Body of pancreas (tissue), 4 donors: ENCODE measurements at regions not wholly inside any gene's neighbourhood (a gene's known extent, or its start where the extent isn't known, plus 50 kb on each side); places are given as distances from the start of the nearest gene placed in this dataset.

Experiments used
- ATAC-seq: fragments of 150-250 bp; one replicate; pipeline ENCODE4 v1.9.1; 2016
- DNase-seq, 4 donors: peaks; one replicate each; pipeline ENCODE4 v3.0.0-alpha.2; 2019
- H3K27ac ChIP-seq, 4 donors: fragments of 200-600 bp; sonication (generic); 1 replicate in 3 of 4; 2 replicates in 1 of 4; pipeline versions ENCODE4 v1.5.1 to v1.6.1; 2016 to 2019; ENCODE audit warnings: mild to moderate bottlenecking in 1 of 4, mixed read lengths in 1 of 4, moderate library complexity in 1 of 4
- H3K27me3 ChIP-seq, 2 donors: fragments of 200-600 bp; sonication (generic); one replicate each; pipeline ENCODE4 v1.6.0; 2016; ENCODE audit warnings: mild to moderate bottlenecking in 1 of 2
- H3K36me3 ChIP-seq, 2 donors: fragments of 200-600 bp; sonication (generic); replicated peaks in 1 of 2; 2 replicates each; pipeline ENCODE4 v1.5.1; 2016; ENCODE audit warnings: low read depth in 2 of 2; ENCODE audit not compliant: insufficient read depth in 1 of 2
- H3K4me1 ChIP-seq: fragments of 200-600 bp; sonication (generic); one replicate; pipeline ENCODE4 v1.6.0; 2016
- H3K4me3 ChIP-seq, 2 donors: fragments of 200-600 bp; sonication (generic); 1 replicate in 1 of 2; 2 replicates in 1 of 2; pipeline ENCODE4 v1.5.1; 2016 to 2019
- H3K9me3 ChIP-seq, 3 donors: fragments of 200-600 bp; sonication (generic); 1 replicate in 2 of 3; 2 replicates in 1 of 3; pipeline ENCODE4 v1.5.1; 2016
- CTCF ChIP-seq, 7 experiments: fragments of 450-650 bp in 4 of 7; fragments of 200-600 bp in 3 of 7; sonication (generic) in 3 of 7; IDR thresholded peaks; one replicate each; pipeline ENCODE4 v1.5.1; 2016 to 2019; ENCODE audit warnings: antibody characterized with exemption in 7 of 7
- POLR2A ChIP-seq, 3 donors: fragments of 450-650 bp; IDR thresholded peaks; one replicate each; pipeline ENCODE4 v1.6.1; 2016; ENCODE audit warnings: antibody characterized with exemption in 3 of 3, mild to moderate bottlenecking in 2 of 3
- WGBS, 2 donors: methylation state at CpG; one replicate each; pipeline ENCODE4 v1.1.5; 2017; 5-methylcytosine and 5-hydroxymethylcytosine counted together
- intact Hi-C: fragments of 100-400 bp; cut with DNase I; formaldehyde crosslinking; loops from one replicate; pipeline ENCODE4 v1.15.1; 2023

GRCh38 chr3:933326-933725 is 159.5 kb upstream of the CNTN6 start:
- no peak for TF ChIP-seq CTCF (IDR thresholded peaks at IDR 0.05)
- no peak for TF ChIP-seq POLR2A (IDR thresholded peaks at IDR 0.05)
- Histone ChIP-seq H3K36me3 (no peaks in the 10 kb centered on the region), H3K4me3 (no peak overlapping the region), H3K4me1 (no peaks in the 10 kb centered on the region), H3K9me3 (no peaks in the 10 kb centered on the region), H3K27ac (no peak overlapping the region), H3K27me3 (no peaks in the 10 kb centered on the region)
- DNase-seq, result no peak
- ATAC-seq, result no peak
- intact Hi-C loops, result no loop called here
- WGBS, 2 donors, result 31 to 36% methylated on average over 2 of the region's 2 CpGs

GRCh38 chr3:944786-945185 is 148.0 kb upstream of the CNTN6 start:
- H3K9me3 ChIP-seq, result no peaks in the 10 kb centered on the region
- no peaks in the 10 kb centered on the region for H3K27me3 ChIP-seq
- no peak for ATAC-seq
- H3K27ac ChIP-seq, result no peak overlapping the region
- WGBS, 2 donors, result 49 to 59% methylated on average over 1 of the region's 1 CpG
- H3K4me3 ChIP-seq, result no peak overlapping the region
- intact Hi-C loops, result no loop called here
- no peaks in the 10 kb centered on the region for H3K36me3 ChIP-seq
- H3K4me1 ChIP-seq, result no peaks in the 10 kb centered on the region
- no peak for TF ChIP-seq CTCF (IDR thresholded peaks at IDR 0.05)
- no peak for TF ChIP-seq POLR2A (IDR thresholded peaks at IDR 0.05)
- no peak for DNase-seq

GRCh38 chr3:945738-946137 is 147.1 kb upstream of the CNTN6 start:
- no peaks in the 10 kb centered on the region for H3K4me1 ChIP-seq
- no peak overlapping the region for H3K27ac ChIP-seq
- H3K4me3 ChIP-seq, result no peak overlapping the region
- WGBS, 2 donors, result 52 to 63% methylated on average over 2 of the region's 2 CpGs
- H3K9me3 ChIP-seq, result no peaks in the 10 kb centered on the region
- H3K36me3 ChIP-seq, result no peaks in the 10 kb centered on the region
- no peak for TF ChIP-seq POLR2A (IDR thresholded peaks at IDR 0.05)
- no peak for TF ChIP-seq CTCF (IDR thresholded peaks at IDR 0.05)
- H3K27me3 ChIP-seq, result no peaks in the 10 kb centered on the region
- DNase-seq (no peak), ATAC-seq (no peak)
- intact Hi-C loops, result no loop called here

GRCh38 chr3:952906-953305 is 139.9 kb upstream of the CNTN6 start:
- H3K27ac ChIP-seq, result no peak overlapping the region
- no peaks in the 10 kb centered on the region for H3K27me3 ChIP-seq
- no peaks in the 10 kb centered on the region for H3K4me1 ChIP-seq
- no peak overlapping the region for H3K4me3 ChIP-seq
- no peaks in the 10 kb centered on the region for H3K9me3 ChIP-seq
- ATAC-seq (no peak), DNase-seq (no peak)
- TF ChIP-seq POLR2A (IDR thresholded peaks at IDR 0.05), result no peak
- no peak for TF ChIP-seq CTCF (IDR thresholded peaks at IDR 0.05)
- no peaks in the 10 kb centered on the region for H3K36me3 ChIP-seq
- 67 to 74% methylated on average over 1 of the region's 1 CpG for WGBS, 2 donors
- intact Hi-C loops, result no loop called here

- intact Hi-C loops, result no loop called here
- H3K4me3 ChIP-seq, result no peak overlapping the region
- no peak for ATAC-seq
- no peak overlapping the region for H3K27ac ChIP-seq
- H3K9me3 ChIP-seq, result no peaks in the 10 kb centered on the region
- DNase-seq, result no peak
- no peaks in the 10 kb centered on the region for H3K27me3 ChIP-seq
- TF ChIP-seq POLR2A (IDR thresholded peaks at IDR 0.05) (no peak), CTCF (IDR thresholded peaks at IDR 0.05) (no peak)
- no peaks in the 10 kb centered on the region for H3K36me3 ChIP-seq
- no peaks in the 10 kb centered on the region for H3K4me1 ChIP-seq
- 54 to 60% methylated on average over 2 of the region's 2 CpGs for WGBS, 2 donors
These were observed 129.6 kb upstream of the CNTN6 start for GRCh38 chr3:963255-963654.
